Left kidney (tissue), 1 donor: ENCODE measurements at regions not wholly inside any gene's neighbourhood (a gene's known extent, or its start where the extent isn't known, plus 50 kb on each side); places are given as distances from the start of the nearest gene placed in this dataset.
"Not testable (repeated sequence)": the region's sequence is repeated elsewhere in the genome, so short reads cannot be mapped to it uniquely, and the experiment has no call there.

Experiments
- DNase-seq: peaks from one replicate; pipeline ENCODE4 v3.0.0-alpha.2; 2013

- DNase-seq: no peak
Observed at GRCh38 chr10:36448760-36449691, 676.4 kb upstream of the ANKRD30A start.

DNA sequence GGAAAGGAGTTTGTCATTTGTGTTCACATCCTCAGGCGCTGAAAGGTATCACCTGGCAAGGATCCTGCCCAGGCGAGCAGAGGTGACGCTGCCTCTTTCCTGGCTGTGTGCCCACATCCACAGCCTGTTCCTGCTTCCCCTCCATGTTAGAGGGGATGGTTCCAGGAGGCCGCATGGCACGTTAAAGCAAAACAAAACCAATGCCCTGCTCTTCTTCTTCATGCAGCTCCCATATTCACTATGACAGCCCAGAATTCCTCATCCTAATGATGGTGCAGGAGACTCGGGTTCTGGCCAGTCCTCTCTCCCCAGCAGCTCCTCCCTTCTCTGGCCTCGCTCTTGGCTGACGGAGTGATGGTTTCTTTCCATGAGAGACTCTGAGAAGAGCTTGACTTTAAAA lies 678.5 kb upstream of the ANKRD30A start:
- no peak for DNase-seq

- DNase-seq: no peak
Observed at GRCh38 chr10:36443233-36443632, 682.2 kb upstream of the ANKRD30A start.

GRCh38 chr10:36441557-36441956 lies 683.8 kb upstream of the ANKRD30A start:
- no peak for DNase-seq

GRCh38 chr10:36440539-36440938 lies 684.9 kb upstream of the ANKRD30A start:
- DNase-seq: no peak

- no peak for DNase-seq
Observed at GRCh38 chr10:36437367-36437766, 688.0 kb upstream of the ANKRD30A start.

- DNase-seq: no peak
Observed at GRCh38 chr10:36428507-36428906, 696.9 kb upstream of the ANKRD30A start.

- no peak for DNase-seq
Observed at GRCh38 chr10:36425131-36425797, 700.1 kb upstream of the ANKRD30A start.

- no peak for DNase-seq
Observed at GRCh38 chr10:36424502-36424901, 700.9 kb upstream of the ANKRD30A start.

- peak; percentile 60 for DNase-seq
Observed at GRCh38 chr10:36423821-36424248, 701.6 kb upstream of the ANKRD30A start.

GRCh38 chr10:36421992-36422391 lies 703.4 kb upstream of the ANKRD30A start:
- DNase-seq: no peak

- DNase-seq: no peak
Observed at GRCh38 chr10:36416513-36416912, 708.9 kb upstream of the ANKRD30A start.

DNA sequence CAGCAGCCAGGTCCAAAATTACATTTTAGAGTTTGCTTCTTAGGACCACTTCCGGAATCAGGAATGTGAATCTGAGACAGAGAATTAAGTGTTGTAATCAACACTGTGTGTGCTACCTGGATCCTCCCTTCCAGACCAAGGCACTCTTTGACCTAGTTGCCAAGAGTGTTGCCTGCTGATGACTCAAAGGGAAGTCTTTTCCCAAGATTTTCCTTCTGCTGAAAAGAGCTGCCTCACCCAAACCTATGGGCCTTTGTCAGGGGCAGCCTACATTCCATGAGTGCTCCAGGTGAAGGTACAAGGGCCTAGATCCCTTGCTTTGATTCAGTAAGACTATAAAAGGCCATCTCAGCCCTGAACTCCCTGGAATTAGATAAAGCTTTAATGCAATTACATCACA lies 712.5 kb upstream of the ANKRD30A start:
- DNase-seq: no peak

GRCh38 chr10:36400238-36400637 lies 725.2 kb upstream of the ANKRD30A start:
- DNase-seq: not testable (repeated sequence)

- DNase-seq: no peak
Observed at GRCh38 chr10:36393801-36394200, 731.6 kb upstream of the ANKRD30A start.

- no peak for DNase-seq
Observed at GRCh38 chr10:36391405-36391804, 734.0 kb upstream of the ANKRD30A start.

DNA sequence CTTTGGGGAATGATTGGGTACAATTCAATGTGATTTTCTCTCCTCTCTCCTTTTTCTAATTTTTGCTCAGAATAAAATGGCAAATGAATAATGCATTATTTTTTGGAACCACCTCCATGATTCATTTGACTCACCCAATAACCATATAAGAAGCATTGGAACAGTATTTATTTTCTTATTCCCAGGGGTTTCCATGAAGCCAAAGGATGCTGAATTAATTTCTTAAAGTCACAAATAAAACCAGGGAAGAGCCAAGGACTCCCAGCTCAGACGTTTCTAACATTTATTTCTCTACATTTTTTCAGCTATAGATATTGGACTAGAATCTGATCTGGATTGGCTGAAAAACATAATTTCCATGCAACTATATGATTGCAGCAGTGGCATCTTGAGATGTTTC lies 735.2 kb upstream of the ANKRD30A start:
- no peak for DNase-seq

DNA sequence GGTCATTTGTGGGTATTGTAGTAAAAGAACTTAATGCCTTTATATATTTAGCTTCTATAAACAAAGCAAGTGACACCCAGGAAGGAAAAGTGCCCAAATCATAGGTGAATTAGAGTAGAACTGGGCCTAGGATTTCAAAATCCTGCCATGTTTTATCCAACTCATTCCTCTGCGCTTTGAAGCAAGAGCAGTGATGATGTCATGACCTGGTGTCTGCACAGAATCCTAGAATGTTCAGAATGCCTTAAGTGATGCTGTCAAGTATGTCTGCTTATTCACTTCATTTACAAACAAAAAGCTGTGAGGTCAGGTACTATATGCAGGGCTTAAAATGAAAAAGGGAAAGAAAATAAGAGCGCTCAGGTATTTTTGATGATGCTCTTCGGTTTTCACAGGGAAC lies 737.2 kb upstream of the ANKRD30A start:
- DNase-seq: no peak

DNA sequence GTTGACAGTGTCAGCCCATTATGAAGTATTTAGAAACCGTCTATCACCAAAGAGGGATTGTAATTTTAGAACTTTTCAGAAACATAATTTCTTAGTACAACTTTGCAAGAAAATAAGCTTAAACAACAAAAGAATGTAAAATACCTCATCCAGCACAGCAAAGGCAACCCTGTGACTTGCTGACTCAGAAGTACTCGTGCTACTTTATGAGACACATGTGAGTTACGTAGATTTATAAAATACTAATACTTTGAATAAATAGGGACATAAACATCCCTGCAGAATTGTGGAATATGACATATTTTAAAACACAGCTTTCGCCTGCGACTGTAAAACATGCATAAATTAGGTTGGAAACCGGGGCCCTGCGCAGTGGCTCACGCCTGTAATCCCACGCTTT lies 739.7 kb upstream of the ANKRD30A start:
- DNase-seq: no peak

DNA sequence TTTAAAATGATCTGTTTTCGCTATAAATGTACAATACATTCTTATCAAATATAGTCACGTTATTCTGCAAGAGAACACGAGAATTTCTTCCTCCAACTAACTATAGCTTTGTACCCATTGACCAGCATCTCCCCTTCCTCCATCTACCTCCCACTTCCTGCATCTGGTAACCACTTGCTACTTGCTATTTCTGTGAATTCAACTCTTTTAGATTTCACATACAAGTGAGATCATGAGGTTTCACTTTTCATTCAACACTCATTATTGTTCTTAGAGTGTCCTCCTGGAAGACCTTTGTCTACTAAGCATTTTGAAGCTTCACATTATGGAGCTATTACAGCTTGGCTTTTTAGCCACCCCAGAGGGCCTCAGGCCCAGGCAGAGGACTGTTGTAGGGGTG lies 741.3 kb upstream of the FZD8 start:
- DNase-seq: no peak

- DNase-seq: no peak
Observed at GRCh38 chr10:36381748-36382147, 739.7 kb upstream of the FZD8 start.

- DNase-seq: no peak
Observed at GRCh38 chr10:36380538-36380937, 738.4 kb upstream of the FZD8 start.

DNA sequence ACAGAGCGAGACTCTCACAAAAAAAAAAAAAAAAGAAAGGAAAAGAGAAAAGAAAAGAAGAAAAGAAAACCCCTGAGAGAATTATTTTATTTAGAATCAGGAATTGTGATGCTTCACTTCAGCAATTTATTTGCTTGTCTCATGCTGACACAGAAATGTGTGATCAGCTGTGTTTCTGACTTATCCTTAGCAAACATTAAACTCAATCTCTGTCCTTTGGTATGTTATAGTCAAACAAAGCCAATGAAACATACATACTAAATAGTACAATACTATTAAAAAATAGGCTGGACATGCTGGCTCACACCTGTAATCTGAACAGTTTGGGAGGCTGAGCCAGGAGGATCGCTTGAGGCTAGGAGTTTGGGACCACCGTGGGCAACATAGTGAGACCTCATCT lies 733.0 kb upstream of the FZD8 start:
- no peak for DNase-seq
